GM18505 (cell line): ENCODE measurements at regions not wholly inside any gene's neighbourhood (a gene's known extent, or its start where the extent isn't known, plus 50 kb on each side); places are given as distances from the start of the nearest gene placed in this dataset.

Experiments used
- ATAC-seq: cut with Tn5 transposase; IDR thresholded peaks from one replicate; pipeline ENCODE4 v1.9.1; 2021; ENCODE audit not compliant: unreplicated experiment
- POLR2A ChIP-seq: IDR thresholded peaks from 4 replicates; pipeline ENCODE4 v1.6.1; 2011; ENCODE audit warnings: borderline replicate concordance; ENCODE audit not compliant: insufficient read depth, insufficient read length; ENCODE audit errors: extremely low read depth

DNA sequence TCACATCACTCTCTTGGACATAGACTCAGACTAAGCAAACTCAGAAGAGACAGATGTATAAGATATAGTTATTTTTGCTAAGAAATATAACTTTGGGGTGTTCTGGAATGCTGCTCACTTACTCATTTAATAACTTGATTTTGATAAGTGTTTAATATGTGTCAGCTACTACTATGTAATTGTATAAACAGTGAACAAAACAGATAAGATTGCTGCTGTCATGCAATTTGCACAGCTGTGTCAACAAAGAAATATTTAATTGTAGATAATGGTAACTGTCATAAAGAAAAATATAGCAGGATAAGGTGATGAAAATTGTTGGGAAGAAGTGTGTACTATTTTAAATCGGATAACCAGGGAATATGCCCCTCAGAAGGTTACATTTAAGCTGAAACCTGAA, 84.1 kb upstream of the ZDHHC17 start:
- no peak for ATAC-seq
- TF ChIP-seq POLR2A: no peak

DNA sequence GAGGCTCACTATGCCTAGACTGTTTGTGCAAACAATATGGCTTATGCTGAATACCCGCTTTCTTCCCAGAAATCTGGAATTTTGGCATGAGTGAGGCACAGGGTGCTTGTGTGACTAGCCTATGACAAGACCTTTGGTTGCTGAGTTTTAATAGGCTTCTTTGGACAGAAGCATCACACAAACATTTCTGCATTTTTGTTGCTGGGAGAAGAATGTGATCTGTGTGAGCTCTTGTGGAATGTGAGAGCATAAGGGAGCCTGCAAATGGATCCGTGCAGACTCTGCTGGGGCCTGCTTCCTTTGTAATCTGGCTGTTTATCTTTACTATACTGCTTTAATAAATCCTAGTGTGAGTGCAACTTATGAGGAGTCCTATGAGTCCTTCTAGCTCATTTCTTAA, 83.0 kb upstream of the ZDHHC17 start:
- TF ChIP-seq POLR2A: no peak
- ATAC-seq: no peak

DNA sequence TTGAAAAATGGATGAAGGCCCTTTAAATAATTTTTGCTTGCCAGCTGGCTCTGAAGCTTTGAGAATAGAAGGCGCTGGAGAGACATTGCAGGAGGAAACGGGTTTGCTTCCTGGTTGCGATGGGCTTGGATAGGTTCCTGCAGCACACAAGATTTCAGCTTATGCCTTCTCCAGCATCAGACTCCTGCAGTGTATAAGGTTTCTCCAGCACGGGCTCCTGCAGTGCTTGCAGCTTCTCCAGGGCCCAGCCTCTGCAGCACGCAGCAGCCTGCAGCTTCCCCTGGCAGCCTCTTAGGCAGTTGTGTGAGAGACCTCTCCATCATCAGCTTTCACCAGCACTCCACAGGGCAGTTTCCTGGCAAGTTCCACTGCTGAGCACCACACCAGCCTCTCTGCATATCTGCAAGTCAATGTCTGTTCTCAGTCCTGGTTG, 78.7 kb upstream of the ZDHHC17 start:
- TF ChIP-seq POLR2A: no peak
- ATAC-seq: no peak

DNA sequence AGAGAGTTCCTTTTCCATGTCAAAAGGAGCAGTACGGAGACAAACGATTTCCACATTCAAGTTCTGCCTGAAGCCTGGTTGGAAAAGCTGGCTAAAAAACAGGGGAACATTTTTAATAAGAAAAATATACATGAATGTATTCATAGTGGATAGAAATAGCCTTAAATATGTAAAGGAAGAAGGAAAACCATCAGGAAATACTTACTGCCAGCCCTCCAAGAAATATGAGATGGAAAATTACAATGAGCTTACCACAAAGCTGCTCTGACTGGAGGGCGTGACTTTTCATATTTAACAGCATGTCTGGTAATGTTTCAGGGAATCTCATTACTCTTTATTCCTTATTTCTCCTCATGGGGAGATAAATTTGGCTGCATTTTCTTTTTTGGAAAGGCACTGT, 75.9 kb upstream of the ZDHHC17 start:
- ATAC-seq: no peak
- no peak for TF ChIP-seq POLR2A

DNA sequence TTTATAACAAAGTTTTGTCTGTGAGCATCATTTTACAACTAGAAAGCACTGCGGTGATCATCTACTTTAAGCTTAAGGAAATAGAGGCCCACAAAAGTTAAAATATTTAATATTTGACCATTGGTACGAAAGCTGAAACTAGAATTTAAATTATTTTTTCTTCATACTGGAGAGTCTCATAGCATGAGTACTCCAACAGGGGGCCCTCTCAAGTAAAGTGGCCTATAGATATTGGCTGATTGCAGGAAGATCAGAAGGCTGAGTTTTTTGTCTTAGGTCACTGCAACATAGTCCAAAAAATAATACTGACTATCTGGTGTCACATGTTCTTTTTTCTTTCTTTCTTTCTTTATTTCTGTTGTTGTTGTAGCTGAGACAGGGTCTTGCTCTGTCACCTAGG, 75.3 kb upstream of the ZDHHC17 start:
- no peak for ATAC-seq
- TF ChIP-seq POLR2A: no peak

DNA sequence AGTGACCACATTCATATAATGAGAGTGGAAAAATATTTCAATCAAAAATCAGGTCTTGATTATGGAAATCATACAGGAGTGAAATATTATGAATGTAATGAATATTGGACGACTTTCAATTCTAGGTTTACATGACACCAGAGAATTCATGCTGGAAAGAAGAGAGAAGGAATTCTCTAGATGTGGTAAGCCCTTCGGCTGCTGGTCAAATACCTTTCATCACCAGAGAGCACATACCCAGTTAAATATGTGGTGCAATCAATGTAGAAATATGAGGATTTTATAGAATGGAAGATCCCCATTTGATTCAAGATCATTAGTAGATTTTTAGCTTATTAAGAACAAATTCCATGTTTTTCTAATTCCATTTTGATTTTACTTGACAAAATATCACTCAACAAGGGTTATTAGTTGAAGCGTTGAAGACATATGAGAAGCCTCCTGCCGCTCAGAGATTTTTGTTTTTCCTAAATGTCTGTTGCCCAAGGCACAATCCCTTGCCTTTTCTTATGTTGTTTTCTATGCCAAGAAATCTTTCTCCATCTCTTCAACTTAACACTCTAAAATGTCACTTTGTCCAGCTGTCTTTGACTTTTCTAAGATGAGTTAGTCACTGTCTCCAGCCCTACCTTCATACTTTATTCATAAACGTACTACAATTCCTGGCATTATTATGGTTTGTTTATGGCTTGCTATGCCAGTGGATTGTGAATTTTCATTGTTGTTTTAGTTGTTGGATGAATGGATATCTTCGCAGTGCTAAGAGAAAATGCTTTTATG, 72.8 kb upstream of the ZDHHC17 start:
- TF ChIP-seq POLR2A: no peak
- no peak for ATAC-seq

DNA sequence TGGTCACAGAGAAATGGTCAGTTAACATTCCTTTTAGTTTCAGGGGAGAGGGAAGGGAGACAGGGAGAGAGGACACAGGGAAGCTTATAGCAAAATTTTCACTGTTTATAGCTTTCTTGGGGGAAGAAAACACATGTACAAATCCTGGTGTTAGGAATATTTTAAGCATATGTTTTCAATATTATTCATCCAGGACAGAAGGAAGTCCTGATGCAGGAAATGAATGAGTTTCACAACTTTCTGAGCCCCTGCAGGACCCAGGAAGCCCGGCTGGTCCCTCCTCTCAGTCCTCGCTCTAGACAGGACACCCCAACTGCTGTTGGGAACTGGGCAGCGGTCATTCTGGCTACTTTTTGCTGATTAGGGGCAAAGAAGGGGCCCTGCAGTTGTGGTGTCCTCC, 71.1 kb upstream of the ZDHHC17 start:
- no peak for TF ChIP-seq POLR2A
- no peak for ATAC-seq

DNA sequence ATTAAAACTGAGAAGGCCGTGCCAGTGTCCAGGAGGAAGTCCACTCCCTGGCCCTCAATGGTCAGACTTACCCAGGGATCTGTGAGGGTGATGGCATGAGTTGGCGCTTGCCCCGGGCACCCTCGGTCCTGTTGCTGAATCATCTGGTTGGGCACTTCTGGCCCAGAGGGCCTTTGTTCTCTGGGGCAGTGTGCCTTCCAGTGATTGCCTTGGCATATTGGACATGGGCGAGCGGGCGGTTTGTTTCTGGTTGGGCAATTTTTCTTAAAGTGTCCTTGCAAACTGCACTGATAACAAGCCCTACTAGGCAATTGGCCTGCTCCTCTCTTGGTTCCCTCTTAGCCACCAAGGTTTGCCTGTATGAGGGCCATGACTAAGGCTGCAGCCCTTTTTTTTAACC, 69.5 kb upstream of the ZDHHC17 start:
- TF ChIP-seq POLR2A: no peak
- no peak for ATAC-seq

DNA sequence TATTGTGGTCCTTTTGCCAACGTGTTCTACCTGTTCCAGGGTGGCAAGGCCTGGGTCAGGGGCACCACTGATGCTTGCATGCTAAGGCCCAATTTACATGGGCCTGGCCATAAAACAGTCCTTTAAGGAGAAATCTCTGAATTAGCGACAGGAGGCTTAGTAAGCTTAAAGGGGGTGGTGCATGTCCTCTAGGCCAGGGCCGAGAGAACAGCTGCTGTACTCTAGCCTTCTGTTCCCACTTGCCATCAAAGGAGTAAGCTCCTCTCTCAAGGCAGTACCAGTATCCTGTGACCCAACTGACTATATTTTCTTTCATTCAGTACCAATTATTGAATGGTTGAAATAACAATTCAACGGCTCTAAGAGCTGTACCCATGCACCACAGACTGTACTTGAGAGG, 67.7 kb upstream of the ZDHHC17 start:
- no peak for ATAC-seq
- TF ChIP-seq POLR2A: no peak

DNA sequence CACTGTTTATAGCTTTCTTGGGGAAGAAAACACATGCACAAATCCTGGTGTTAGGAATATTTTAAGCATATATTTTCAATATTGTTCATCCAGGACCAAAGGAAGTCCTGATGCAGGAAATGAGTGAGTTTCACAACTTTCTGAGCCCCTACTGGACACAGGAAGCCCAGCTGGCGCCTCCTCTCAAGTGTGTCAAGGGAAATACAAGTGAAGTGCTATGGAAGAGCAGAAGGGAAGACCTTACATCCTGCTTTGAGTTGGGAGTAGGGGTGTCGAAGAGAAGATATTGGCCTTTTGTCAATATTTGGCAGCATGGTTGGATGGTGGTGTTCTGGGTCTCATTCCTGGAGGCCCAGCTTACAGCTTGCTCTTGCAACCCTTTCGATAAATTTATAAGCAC, 66.1 kb upstream of the ZDHHC17 start:
- TF ChIP-seq POLR2A: no peak
- no peak for ATAC-seq

DNA sequence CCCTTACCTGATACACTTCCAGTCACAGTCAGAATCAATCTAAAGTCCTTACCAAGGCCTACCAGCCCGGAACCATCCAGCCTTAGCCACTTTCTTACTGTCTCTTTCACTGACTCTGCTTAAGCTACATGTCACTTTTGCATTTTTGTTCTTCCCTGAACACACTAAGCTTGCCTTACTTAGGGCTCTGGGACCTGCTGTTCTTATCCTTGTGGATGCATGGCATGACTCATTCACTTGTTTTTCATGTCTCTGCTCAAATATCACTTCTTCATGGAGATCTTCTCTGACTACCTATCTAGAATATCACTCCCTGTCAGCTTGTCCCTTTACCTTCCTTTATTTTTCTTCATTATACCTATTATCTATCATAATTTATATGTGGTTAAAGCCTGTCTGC, 65.6 kb upstream of the ZDHHC17 start:
- no peak for TF ChIP-seq POLR2A
- ATAC-seq: no peak

DNA sequence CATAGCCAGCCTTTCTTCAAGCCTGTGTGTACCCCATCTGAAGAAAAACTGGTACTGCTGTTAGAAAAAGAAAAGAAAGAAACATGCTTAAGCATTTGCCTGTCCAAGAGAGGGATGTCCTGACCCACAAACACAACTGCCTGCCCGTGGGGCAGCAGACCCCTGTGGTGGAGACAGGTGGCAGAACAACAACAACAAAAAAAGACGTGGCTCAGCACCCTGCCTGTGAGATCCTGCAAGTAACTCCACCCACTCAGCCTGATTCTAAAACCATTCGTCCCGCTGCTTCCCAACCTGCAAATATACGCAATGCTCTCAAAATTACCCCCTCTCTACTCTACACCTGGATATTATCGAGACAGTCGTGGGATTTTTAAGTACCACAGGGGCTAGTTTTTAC, 64.9 kb upstream of the ZDHHC17 start:
- ATAC-seq: no peak
- no peak for TF ChIP-seq POLR2A

DNA sequence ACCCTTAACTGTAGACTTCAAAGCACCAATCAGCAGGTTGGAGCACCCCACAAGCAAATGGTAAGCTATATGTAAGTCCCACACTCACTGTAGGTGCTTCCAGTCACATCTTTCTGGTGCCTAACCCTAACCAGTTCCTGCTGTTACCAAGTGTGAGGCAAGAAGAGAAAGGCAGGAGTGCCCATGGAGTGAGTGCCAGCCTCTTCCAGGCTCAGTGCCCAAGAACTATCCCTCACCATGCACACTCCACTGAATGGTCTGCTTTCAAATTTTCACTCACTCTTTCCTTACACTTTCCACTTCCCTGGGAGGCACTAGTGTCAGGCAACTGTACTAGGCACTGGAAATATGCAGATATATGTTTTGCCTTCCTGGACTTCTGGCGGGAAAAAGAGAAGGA, 62.2 kb upstream of the ZDHHC17 start:
- no peak for TF ChIP-seq POLR2A
- ATAC-seq: no peak

DNA sequence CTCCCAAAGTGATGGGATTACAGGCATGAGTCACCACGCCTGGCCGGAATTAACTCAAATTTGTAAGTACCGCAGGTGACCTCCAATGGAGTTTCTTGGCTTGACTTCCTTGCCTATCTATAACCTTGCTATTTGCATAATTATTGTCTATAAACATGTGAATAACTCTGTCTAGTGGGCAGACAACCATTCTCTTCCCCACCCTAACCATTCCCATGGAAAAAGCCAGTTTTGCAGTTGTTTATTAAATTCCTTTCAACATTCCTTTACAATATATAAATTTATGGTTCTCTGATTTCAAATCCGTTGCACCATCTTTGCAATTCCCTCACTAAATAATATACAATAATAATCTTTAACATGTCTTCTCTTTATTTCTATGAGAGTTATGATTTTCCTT, 61.0 kb upstream of the ZDHHC17 start:
- no peak for ATAC-seq
- no peak for TF ChIP-seq POLR2A

DNA sequence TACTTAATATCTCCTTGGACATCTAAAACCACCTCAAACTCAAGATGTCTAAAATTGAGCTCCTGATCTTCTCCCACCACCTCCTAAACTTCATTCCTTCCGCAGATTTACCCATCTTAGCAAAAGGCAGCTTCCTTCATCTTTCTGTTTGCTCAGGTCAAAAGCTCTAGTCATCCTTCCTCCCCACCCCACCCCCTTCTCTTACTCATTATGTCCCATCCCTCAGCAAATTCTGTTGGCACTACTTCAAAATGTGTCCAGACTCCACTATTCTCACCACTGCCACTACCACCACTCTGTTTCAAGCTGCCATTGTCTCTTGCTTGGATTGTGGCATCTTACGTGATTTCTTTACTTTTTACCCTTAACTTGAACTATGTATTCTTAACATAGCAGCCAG, 59.2 kb upstream of the ZDHHC17 start:
- no peak for ATAC-seq
- TF ChIP-seq POLR2A: no peak
